ENCODE measurements at regions not wholly inside any gene's neighbourhood (a gene's known extent, or its start where the extent isn't known, plus 50 kb on each side); places are given as distances from the start of the nearest gene placed in this dataset.

GRCh38 chr20:51188941-51189340 is 166.0 kb upstream of the KCNG1 start (continued):
- no peak for TF ChIP-seq CTCF (IDR thresholded peaks at IDR 0.05)
- no peak for TF ChIP-seq CHD2 (IDR thresholded peaks at IDR 0.05; ENCODE audit: low read length, partially characterized antibody)

- no peak overlapping the region for H2AFZ ChIP-seq (ENCODE audit: low read depth)
- DNase-seq, result peak; percentile 38
- ChIA-PET CTCF (interaction anchor here (1.3 to 1.6 kb wide), 3 partner anchors 119 to 172 kb away, joined by 3 to 6 read pairs (median 3); no protein-coding TSS in a partner anchor), POLR2A (no interaction called here)
- H3K79me2 ChIP-seq (ENCODE audit: insufficient read depth), result no peaks in the 10 kb centered on the region
- no peaks in the 10 kb centered on the region for H3K9me2 ChIP-seq
- H3K4me1 ChIP-seq (ENCODE audit: control insufficient read depth in 1 of 2, insufficient read depth in 2 of 2, low read depth in 1 of 2, low read length in 1 of 2), result peaks cover 0 to 25% of the 10 kb centered on the region in 2 experiments; a peak in 1 of 4 replicates
- H3K27ac ChIP-seq (ENCODE audit: low read depth in 2 of 2, low read length in 1 of 2), result peak overlapping the region in 1 of 2 experiments; percentile 51; a peak in 2 of 4 replicates
- no peaks in the 10 kb centered on the region for H3K27me3 ChIP-seq (ENCODE audit: insufficient read depth)
- TF ChIP-seq GATA2 (CRISPR knock-in tag; IDR thresholded peaks at IDR 0.05) (peak; percentile 6; the same call in 1 of the 2 replicates), FOSL2 (IDR thresholded peaks at IDR 0.05; ENCODE audit: borderline replicate concordance, low read depth) (no peak), EP300 (IDR thresholded peaks at IDR 0.05; ENCODE audit: borderline replicate concordance in 1 of 2, low read depth in 1 of 2, low read length in 1 of 2) (peak in 1 of 2 experiments; percentile 42; a peak in 1 of 4 replicates)
- H3K36me3 ChIP-seq (replicated peaks in 1 of 2; ENCODE audit: control insufficient read depth in 1 of 2, insufficient read depth in 2 of 2, low read length in 1 of 2), result no peaks in the 10 kb centered on the region
- no peaks in the 10 kb centered on the region for H3K9me3 ChIP-seq
- H3K9ac ChIP-seq, result no peak overlapping the region
- no peaks in the 10 kb centered on the region for H3F3A ChIP-seq (replicated peaks; ENCODE audit: insufficient read depth)
- no peaks in the 10 kb centered on the region for H4K20me1 ChIP-seq (ENCODE audit: insufficient read depth)
- 46% methylated on average over 9 of the region's 9 CpGs for WGBS (ENCODE audit: low lambda C conversion rate)
- no peak overlapping the region for H3K4me3 ChIP-seq (ENCODE audit: low read depth in 2 of 2, low read length in 1 of 2)
- H3K4me2 ChIP-seq, result no peak overlapping the region
Observed at GRCh38 chr20:51187261-51187660, 164.4 kb upstream of the KCNG1 start.

GRCh38 chr20:51185861-51186260 is 163.0 kb upstream of the KCNG1 start:
- H3K27ac ChIP-seq (ENCODE audit: low read depth in 2 of 2, low read length in 1 of 2), result no peak overlapping the region; a peak in 1 of 4 replicates
- no peak for TF ChIP-seq FOSL2 (IDR thresholded peaks at IDR 0.05; ENCODE audit: borderline replicate concordance, low read depth)
- TF ChIP-seq FOXM1 (IDR thresholded peaks at IDR 0.05; ENCODE audit: low read depth), result no peak
- TF ChIP-seq POLR2AphosphoS5 (IDR thresholded peaks at IDR 0.05; ENCODE audit: low read depth, low read length), result no peak
- TF ChIP-seq TAF1 (IDR thresholded peaks at IDR 0.05; ENCODE audit: borderline replicate concordance, low read depth, low read length), result no peak
- no peak for TF ChIP-seq ZBTB33 (IDR thresholded peaks at IDR 0.05; ENCODE audit: borderline replicate concordance, low read depth)
- TF ChIP-seq CHD2 (IDR thresholded peaks at IDR 0.05; ENCODE audit: low read length, partially characterized antibody), result no peak
- no peak for TF ChIP-seq GABPA (IDR thresholded peaks at IDR 0.05; ENCODE audit: low read depth)
- no peak for TF ChIP-seq EP300 (IDR thresholded peaks at IDR 0.05; ENCODE audit: borderline replicate concordance in 1 of 2, low read depth in 1 of 2, low read length in 1 of 2)
- no peak for TF ChIP-seq USF2 (IDR thresholded peaks at IDR 0.05; ENCODE audit: borderline replicate concordance, low read depth, low read length)
- no peak for TF ChIP-seq USF1 (IDR thresholded peaks at IDR 0.05; ENCODE audit: borderline replicate concordance, low read depth)
- TF ChIP-seq GATA2 (CRISPR knock-in tag; IDR thresholded peaks at IDR 0.05), result no peak
- TF ChIP-seq SIN3A (IDR thresholded peaks at IDR 0.05; ENCODE audit: borderline replicate concordance, low read depth, low read length), result no peak
- TF ChIP-seq EZH2phosphoT487 (IDR thresholded peaks at IDR 0.05; ENCODE audit: borderline replicate concordance, low read depth), result no peak
- no peak for TF ChIP-seq TEAD4 (IDR thresholded peaks at IDR 0.05; ENCODE audit: borderline replicate concordance, insufficient read depth)
- WGBS (ENCODE audit: low lambda C conversion rate), result 79% methylated on average over 4 of the region's 4 CpGs
- H3K4me1 ChIP-seq (ENCODE audit: control insufficient read depth in 1 of 2, insufficient read depth in 2 of 2, low read depth in 1 of 2, low read length in 1 of 2), result peaks cover 0 to 21% of the 10 kb centered on the region in 2 experiments; a peak in 1 of 4 replicates
- no peak overlapping the region for H2AFZ ChIP-seq (ENCODE audit: low read depth)
- CTCF ChIA-PET, result interaction anchor here (0.9 to 1.6 kb wide), 3 partner anchors 11 to 193 kb away, joined by 3 to 4 read pairs (median 3); no protein-coding TSS in a partner anchor
- no peaks in the 10 kb centered on the region for H3K27me3 ChIP-seq (ENCODE audit: insufficient read depth)
- H3K9me2 ChIP-seq, result no peaks in the 10 kb centered on the region
- H3K9me3 ChIP-seq, result no peaks in the 10 kb centered on the region
- no peaks in the 10 kb centered on the region for H3K79me2 ChIP-seq (ENCODE audit: insufficient read depth)
- no peaks in the 10 kb centered on the region for H3K36me3 ChIP-seq (replicated peaks in 1 of 2; ENCODE audit: control insufficient read depth in 1 of 2, insufficient read depth in 2 of 2, low read length in 1 of 2)
- H3K9ac ChIP-seq, result no peak overlapping the region
- H3K4me2 ChIP-seq, result no peak overlapping the region
- H3K4me3 ChIP-seq (ENCODE audit: low read depth in 2 of 2, low read length in 1 of 2), result no peak overlapping the region
- no peak for DNase-seq
- no peaks in the 10 kb centered on the region for H4K20me1 ChIP-seq (ENCODE audit: insufficient read depth)
- no peaks in the 10 kb centered on the region for H3F3A ChIP-seq (replicated peaks; ENCODE audit: insufficient read depth)
- POLR2A ChIA-PET, result no interaction called here

Measured in SK-N-SH (cell line).